GM19238 (cell line): ENCODE measurements at regions not wholly inside any gene's neighbourhood (a gene's known extent, or its start where the extent isn't known, plus 50 kb on each side); places are given as distances from the start of the nearest gene placed in this dataset.

Experiments used
- DNase-seq: peaks from one replicate; pipeline ENCODE4 v3.0.0; 2011; ENCODE audit warnings: low spot score; ENCODE audit not compliant: insufficient read length

GRCh38 chr1:5430136-5430535 lies 562.1 kb downstream of the NPHP4 start:
- no peak for DNase-seq

GRCh38 chr1:5428351-5428750 lies 563.9 kb downstream of the NPHP4 start:
- DNase-seq, result no peak

GRCh38 chr1:5427026-5427613 lies 565.1 kb downstream of the NPHP4 start:
- no peak for DNase-seq

- DNase-seq, result no peak
Observed at GRCh38 chr1:5424802-5425703, 567.2 kb downstream of the NPHP4 start.

- DNase-seq, result no peak
Observed at GRCh38 chr1:5423109-5423508, 569.1 kb downstream of the NPHP4 start.

GRCh38 chr1:5419501-5419900 lies 572.7 kb downstream of the NPHP4 start:
- no peak for DNase-seq

- DNase-seq, result no peak
Observed at GRCh38 chr1:5416518-5416917, 575.7 kb downstream of the NPHP4 start.

- DNase-seq, result no peak
Observed at GRCh38 chr1:5415606-5416005, 576.6 kb downstream of the NPHP4 start.

- DNase-seq, result no peak
Observed at GRCh38 chr1:5410652-5411051, 581.6 kb downstream of the NPHP4 start.

GRCh38 chr1:5408401-5408800 lies 583.8 kb downstream of the NPHP4 start:
- DNase-seq, result no peak

GRCh38 chr1:5405263-5405662 lies 587.0 kb downstream of the NPHP4 start:
- DNase-seq, result no peak

- DNase-seq, result no peak
Observed at GRCh38 chr1:5404412-5405203, 587.6 kb downstream of the NPHP4 start.

- no peak for DNase-seq
Observed at GRCh38 chr1:5403935-5404334, 588.3 kb downstream of the NPHP4 start.

- DNase-seq, result no peak
Observed at GRCh38 chr1:5402618-5403017, 589.6 kb downstream of the NPHP4 start.

- DNase-seq, result no peak
Observed at GRCh38 chr1:5399771-5400170, 592.5 kb downstream of the NPHP4 start.

- DNase-seq, result no peak
Observed at GRCh38 chr1:5396593-5396992, 595.6 kb downstream of the NPHP4 start.

GRCh38 chr1:5394111-5394510 lies 598.1 kb downstream of the NPHP4 start:
- DNase-seq, result no peak

GRCh38 chr1:5393603-5394002 lies 598.6 kb downstream of the NPHP4 start:
- DNase-seq, result no peak

- no peak for DNase-seq
Observed at GRCh38 chr1:5393146-5393545, 599.1 kb downstream of the NPHP4 start.

- no peak for DNase-seq
Observed at GRCh38 chr1:5391725-5392124, 600.5 kb downstream of the NPHP4 start.

- no peak for DNase-seq
Observed at GRCh38 chr1:5390504-5390903, 601.7 kb downstream of the NPHP4 start.
